CD4-positive, CD25-positive, alpha-beta regulatory T cell (primary cell): ENCODE measurements at regions not wholly inside any gene's neighbourhood (a gene's known extent, or its start where the extent isn't known, plus 50 kb on each side); places are given as distances from the start of the nearest gene placed in this dataset.
"Not testable (repeated sequence)": the region's sequence is repeated elsewhere in the genome, so short reads cannot be mapped to it uniquely, and the experiment has no call there.

Experiments
- ATAC-seq, 2 donors: fragments of 150-1000 bp; cut with Tn5 transposase; one replicate each; pipeline ENCODE4 v1.10.0; 2021; ENCODE audit warnings: low read depth in 2 of 2, moderate number of reproducible peaks in 2 of 2, moderate library complexity in 1 of 2
- DNase-seq, 3 donors: peaks; one replicate each; pipeline versions ENCODE4 v3.0.0 to v3.0.0-alpha.2; 2012 to 2022; ENCODE audit warnings: mixed read lengths in 1 of 3
- H3K27ac ChIP-seq: one replicate; pipeline ENCODE4 v1.7.0; 2013; ENCODE audit warnings: mild to moderate bottlenecking, low read length; ENCODE audit not compliant: insufficient read depth, poor library complexity, severe bottlenecking
- H3K27me3 ChIP-seq: one replicate; pipeline ENCODE4 v1.7.0; 2013; ENCODE audit warnings: low read length; ENCODE audit not compliant: control insufficient read depth, insufficient read depth
- H3K36me3 ChIP-seq: one replicate; pipeline ENCODE4 v1.7.0; 2013; ENCODE audit warnings: mild to moderate bottlenecking, low read length, moderate library complexity; ENCODE audit not compliant: control insufficient read depth, insufficient read depth
- H3K4me1 ChIP-seq: 2 replicates; pipeline ENCODE4 v1.7.0; 2013; ENCODE audit warnings: mild to moderate bottlenecking, low read length; ENCODE audit not compliant: insufficient read depth, control insufficient read depth, poor library complexity, severe bottlenecking
- H3K4me3 ChIP-seq: one replicate; pipeline ENCODE4 v1.7.0; 2013; ENCODE audit warnings: low read depth, mild to moderate bottlenecking, low read length, moderate library complexity
- H3K9me3 ChIP-seq, 2 experiments: 1 replicate in 1 of 2; 2 replicates in 1 of 2; pipeline ENCODE4 v1.7.0; 2013; ENCODE audit warnings: low read length in 2 of 2, mild to moderate bottlenecking in 1 of 2, moderate library complexity in 1 of 2; ENCODE audit not compliant: control insufficient read depth in 2 of 2
- H3K27ac Mint-ChIP-seq, 3 donors: one replicate each; pipeline ENCODE4 v1.8.0; 2020 to 2022; ENCODE audit warnings: mild to moderate bottlenecking in 3 of 3, mixed read lengths in 3 of 3, moderate library complexity in 2 of 3
- H3K27me3 Mint-ChIP-seq: one replicate; pipeline ENCODE4 v1.8.0; 2022; ENCODE audit warnings: mild to moderate bottlenecking, mixed read lengths
- H3K36me3 Mint-ChIP-seq: one replicate; pipeline ENCODE4 v1.8.0; 2020; ENCODE audit warnings: mixed read lengths
- H3K4me1 Mint-ChIP-seq, 4 donors: one replicate each; pipeline ENCODE4 v1.8.0; 2020 to 2022; ENCODE audit warnings: mixed read lengths in 4 of 4, mild to moderate bottlenecking in 1 of 4
- H3K4me3 Mint-ChIP-seq, 4 donors: one replicate each; pipeline ENCODE4 v1.8.0; 2020 to 2022; ENCODE audit warnings: mild to moderate bottlenecking in 4 of 4, mixed read lengths in 4 of 4, moderate library complexity in 3 of 4
- H3K9me3 Mint-ChIP-seq, 7 donors: one replicate each; pipeline ENCODE4 v1.8.0; 2020 to 2022; ENCODE audit warnings: mixed read lengths in 7 of 7, mild to moderate bottlenecking in 3 of 7, moderate library complexity in 2 of 7

DNA sequence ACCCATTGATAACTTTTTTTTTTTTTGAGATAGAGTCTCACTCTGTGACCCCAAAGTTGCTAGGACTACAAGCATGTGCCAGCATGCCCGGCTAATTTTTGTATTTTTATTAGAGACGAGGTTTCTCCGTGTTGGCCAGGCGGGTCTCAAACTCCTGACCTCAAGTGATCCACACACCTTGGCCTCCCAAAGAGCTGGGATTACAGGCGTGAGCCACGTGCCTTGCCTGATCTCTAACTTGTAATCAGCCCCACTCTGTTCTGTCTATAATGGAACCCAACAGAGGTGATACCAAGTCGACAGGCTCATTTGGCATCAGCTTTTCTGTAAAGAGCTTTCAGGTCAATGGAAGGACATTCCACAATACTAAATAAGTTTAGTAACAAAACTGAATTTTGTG lies 99.4 kb downstream of the HFE start:
- H3K4me3 Mint-ChIP-seq, result peak overlapping the region in 1 of 4 donors; percentile 46
- no peak overlapping the region for H3K27ac Mint-ChIP-seq
- H3K27me3 Mint-ChIP-seq, result peaks cover 6% of the 10 kb centered on the region

DNA sequence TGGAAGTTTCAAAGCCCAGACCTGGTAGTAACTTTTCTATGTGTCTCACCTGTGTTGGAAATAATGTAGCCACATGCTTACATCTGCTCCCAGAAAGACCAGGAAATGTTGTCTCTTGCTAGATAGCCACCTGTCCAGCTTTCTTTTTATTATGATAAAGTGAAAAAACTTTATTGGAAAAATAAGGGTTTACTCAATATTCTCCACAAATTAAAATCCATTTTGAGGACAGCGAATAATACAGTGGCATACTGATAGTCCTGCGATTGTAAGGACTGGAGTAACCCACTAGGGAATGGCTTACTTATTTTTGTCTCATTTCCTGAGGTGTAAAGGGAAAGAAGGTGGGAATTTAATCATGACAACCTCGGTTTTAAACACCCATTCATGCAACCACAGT lies 100.1 kb downstream of the HFE start:
- Histone ChIP-seq H3K4me3 (no peak overlapping the region), H3K4me1 (peaks cover 33% of the 10 kb centered on the region), H3K9me3 (no peaks in the 10 kb centered on the region), H3K27me3 (no peaks in the 10 kb centered on the region), H3K36me3 (no peaks in the 10 kb centered on the region), H3K27ac (no peak overlapping the region)
- no peak for DNase-seq
- Mint-ChIP-seq H3K9me3 (no peaks in the 10 kb centered on the region), H3K4me1 (peaks cover 22 to 49% (median 32%) of the 10 kb centered on the region in 4 donors), H3K4me3 (no peak overlapping the region), H3K36me3 (no peaks in the 10 kb centered on the region), H3K27ac (no peak overlapping the region), H3K27me3 (peaks cover 6% of the 10 kb centered on the region)
- no peak for ATAC-seq

More for the DNA sequence above, 99.4 kb downstream of the HFE start:
- Histone ChIP-seq H3K27ac (no peak overlapping the region), H3K4me3 (no peak overlapping the region), H3K27me3 (no peaks in the 10 kb centered on the region), H3K9me3 (no peaks in the 10 kb centered on the region), H3K36me3 (no peaks in the 10 kb centered on the region), H3K4me1 (peaks cover 33% of the 10 kb centered on the region)
- peaks cover 22 to 49% (median 32%) of the 10 kb centered on the region in 4 donors for H3K4me1 Mint-ChIP-seq
- DNase-seq (no peak), ATAC-seq (no peak)
- no peaks in the 10 kb centered on the region for H3K36me3 Mint-ChIP-seq
- no peaks in the 10 kb centered on the region for H3K9me3 Mint-ChIP-seq

DNA sequence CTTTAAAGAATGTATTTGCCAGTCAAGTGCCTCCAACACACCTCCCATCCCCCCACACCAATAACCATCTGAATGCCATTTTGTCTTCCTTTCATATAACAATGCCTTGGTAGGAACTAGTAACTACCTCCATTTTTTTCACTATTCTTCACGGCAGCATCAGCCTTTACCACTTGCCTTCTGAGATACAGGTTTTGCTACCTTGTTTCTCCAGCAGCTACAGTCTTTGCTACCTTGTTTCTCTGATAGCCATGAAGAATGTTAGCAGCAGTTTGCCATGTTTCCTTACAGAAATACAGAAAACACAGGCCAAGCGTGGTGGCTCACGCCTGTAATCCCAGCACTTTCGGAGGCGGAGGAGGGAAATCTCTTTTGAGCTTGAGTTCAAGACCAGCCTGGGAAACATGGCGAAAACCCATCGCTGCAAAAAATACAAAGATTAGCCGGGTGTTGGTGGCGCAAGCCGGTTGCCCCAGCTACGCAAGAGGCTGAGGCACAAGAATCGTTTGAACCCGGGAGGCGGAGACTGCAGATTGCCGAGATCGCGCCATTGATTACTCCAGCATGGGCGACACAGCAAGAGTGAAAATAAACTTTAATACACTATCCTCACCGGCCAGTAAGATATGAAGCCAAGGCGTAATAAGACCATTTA lies 100.9 kb downstream of the HFE start:
- Histone ChIP-seq H3K4me3 (peak overlapping the region; percentile 90), H3K9me3 (no peaks in the 10 kb centered on the region), H3K27me3 (no peaks in the 10 kb centered on the region), H3K27ac (peak overlapping the region; percentile 90), H3K36me3 (no peaks in the 10 kb centered on the region), H3K4me1 (peaks cover 28% of the 10 kb centered on the region)
- peak overlapping the region; percentile 72 to 99 (median 98) for H3K27ac Mint-ChIP-seq
- ATAC-seq, result peak in 1 of 2 donors; percentile 7
- H3K9me3 Mint-ChIP-seq, result no peaks in the 10 kb centered on the region
- peak in 2 of 3 donors; percentile 22 to 86 for DNase-seq
- peaks cover 24 to 50% (median 33%) of the 10 kb centered on the region in 4 donors for H3K4me1 Mint-ChIP-seq
- H3K36me3 Mint-ChIP-seq, result no peaks in the 10 kb centered on the region
- H3K27me3 Mint-ChIP-seq, result peaks cover 6% of the 10 kb centered on the region
- H3K4me3 Mint-ChIP-seq, result peak overlapping the region; percentile 91 to 98 (median 96)

DNA sequence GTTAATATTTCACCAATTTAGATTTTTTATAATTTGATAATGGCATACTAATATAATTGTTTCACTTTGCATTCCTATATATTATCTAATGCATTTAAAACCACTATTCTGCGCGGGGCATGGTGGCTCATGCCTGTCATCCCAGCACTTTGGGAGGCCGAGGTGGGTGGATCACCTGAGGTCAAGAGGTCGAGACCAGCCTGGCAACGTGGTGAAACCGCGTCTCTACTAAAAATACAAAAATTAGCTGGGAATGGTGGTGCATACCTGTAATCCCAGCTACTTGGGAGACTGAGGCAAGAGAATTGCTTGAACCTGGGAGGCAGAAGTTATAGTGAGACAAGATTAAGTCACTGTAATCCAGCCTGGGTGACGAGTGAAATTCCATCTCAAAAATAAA lies 104.3 kb downstream of the HFE start:
- not testable (repeated sequence) for H3K9me3 ChIP-seq, H3K27me3 Mint-ChIP-seq, H3K27me3 ChIP-seq, H3K4me3 ChIP-seq, H3K27ac Mint-ChIP-seq, H3K36me3 ChIP-seq, H3K9me3 Mint-ChIP-seq, DNase-seq, H3K36me3 Mint-ChIP-seq, H3K4me3 Mint-ChIP-seq, H3K27ac ChIP-seq, ATAC-seq
- H3K4me1 Mint-ChIP-seq, result peaks cover 29 to 51% (median 36%) of the 10 kb centered on the region in 4 donors
- H3K4me1 ChIP-seq, result peaks cover 35% of the 10 kb centered on the region

DNA sequence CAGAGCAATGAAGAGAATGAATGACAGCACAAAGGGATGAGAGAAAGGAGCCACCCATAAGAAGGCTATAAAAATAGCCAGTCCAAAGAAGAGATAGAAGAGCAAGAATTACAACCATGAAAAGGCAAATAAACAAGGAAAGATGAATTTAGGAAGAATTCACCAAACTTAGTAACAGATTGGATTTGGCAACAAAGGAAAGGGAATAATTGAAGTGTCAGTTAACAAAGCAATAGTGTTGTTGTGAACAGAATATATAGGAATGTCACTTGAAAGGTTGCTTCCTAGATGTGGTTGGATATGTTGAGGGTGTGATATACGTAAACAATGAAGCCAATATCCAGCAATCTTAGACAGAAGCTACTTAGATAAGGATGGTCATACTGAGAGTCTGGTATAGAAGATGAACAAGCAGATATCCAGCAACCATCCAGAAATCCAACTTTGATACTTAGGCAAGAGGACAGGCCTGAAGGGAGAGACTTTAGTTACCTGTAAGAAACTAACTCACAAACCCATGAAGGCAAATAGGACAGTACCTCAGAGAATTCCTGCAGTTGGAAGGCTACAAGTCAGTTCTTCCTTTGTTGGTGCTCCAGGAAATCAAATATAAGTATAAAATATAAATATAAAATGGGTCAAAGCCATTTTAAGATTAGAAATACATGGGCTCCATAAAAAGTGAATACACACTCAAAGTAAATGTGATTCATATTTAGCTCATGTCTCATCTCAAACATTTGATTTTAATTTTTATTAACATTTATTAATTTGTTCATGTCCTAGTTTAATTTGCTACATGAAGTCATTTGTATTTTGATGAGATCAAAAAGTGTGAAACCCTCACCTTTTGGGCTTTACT lies 106.5 kb downstream of the HFE start:
- Histone ChIP-seq H3K36me3 (no peaks in the 10 kb centered on the region), H3K4me1 (peaks cover 28% of the 10 kb centered on the region), H3K27ac (peak overlapping the region; percentile 90), H3K27me3 (no peaks in the 10 kb centered on the region), H3K4me3 (peak overlapping the region; percentile 99), H3K9me3 (no peaks in the 10 kb centered on the region)
- ATAC-seq (no peak), DNase-seq (no peak)
- Mint-ChIP-seq H3K4me3 (peak overlapping the region in 3 of 4 donors; percentile 5 to 99 (median 87)), H3K9me3 (no peaks in the 10 kb centered on the region), H3K27ac (peak overlapping the region; percentile 68 to 99 (median 72)), H3K36me3 (no peaks in the 10 kb centered on the region), H3K4me1 (peaks cover 22 to 47% (median 29%) of the 10 kb centered on the region in 4 donors), H3K27me3 (peaks cover 5% of the 10 kb centered on the region)

DNA sequence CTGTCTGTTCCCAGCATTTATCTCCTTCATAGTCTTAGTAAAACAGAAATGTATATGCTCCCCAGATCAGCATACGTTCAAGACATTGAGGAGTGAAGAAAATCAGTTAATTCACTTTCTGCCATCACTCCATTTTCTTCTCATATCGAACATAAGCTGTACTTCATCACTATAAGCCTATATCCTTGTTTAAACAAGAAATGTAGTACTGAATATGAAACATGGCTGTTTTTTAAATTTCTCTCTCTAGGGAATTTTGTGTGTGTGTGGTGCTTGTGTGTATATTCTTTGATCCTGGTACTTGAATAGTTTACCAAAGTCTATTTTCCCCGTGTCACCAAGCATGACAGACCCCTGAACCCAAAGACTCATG lies 107.1 kb downstream of the HFE start:
- H3K4me1 ChIP-seq, result peaks cover 24% of the 10 kb centered on the region

DNA sequence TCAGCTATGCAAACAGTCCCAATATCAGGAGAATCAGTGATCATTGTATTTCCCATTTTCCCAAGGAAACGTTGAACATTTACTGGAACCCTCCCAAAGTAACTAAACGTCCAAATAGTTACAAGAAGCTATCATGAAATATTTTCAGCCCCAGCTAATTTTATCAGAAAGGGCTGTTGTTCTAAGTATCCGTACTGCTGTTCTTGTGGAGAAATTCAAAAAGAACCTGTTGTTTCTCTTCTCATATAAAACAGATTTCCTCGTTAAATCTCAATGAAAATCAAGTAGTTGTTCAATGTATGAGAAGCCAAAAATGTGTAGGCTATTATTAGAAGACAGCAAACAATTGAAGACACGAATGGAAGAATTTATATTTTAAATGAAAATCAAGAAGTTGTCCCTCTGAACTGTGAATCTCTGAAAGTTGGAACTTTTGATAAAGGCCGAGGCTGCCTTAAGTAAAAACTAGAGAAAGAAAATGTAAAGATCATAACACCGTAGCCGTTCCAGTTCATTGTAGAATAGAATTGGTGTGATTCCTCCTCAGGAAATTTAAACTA lies 107.7 kb downstream of the HFE start:
- peaks cover 20 to 43% (median 28%) of the 10 kb centered on the region in 4 donors for H3K4me1 Mint-ChIP-seq

More for the DNA sequence above, 107.1 kb downstream of the HFE start:
- peak overlapping the region; percentile 99 for H3K4me3 ChIP-seq
- H3K9me3 ChIP-seq, result no peaks in the 10 kb centered on the region
- H3K27ac Mint-ChIP-seq, result peak overlapping the region; percentile 94 to 99 (median 99)
- H3K4me3 Mint-ChIP-seq, result peak overlapping the region in 3 of 4 donors; percentile 39 to 99 (median 95)
- H3K36me3 ChIP-seq, result no peaks in the 10 kb centered on the region
- no peaks in the 10 kb centered on the region for H3K9me3 Mint-ChIP-seq
- no peaks in the 10 kb centered on the region for H3K27me3 Mint-ChIP-seq
- ATAC-seq (no peak), DNase-seq (no peak)
- no peaks in the 10 kb centered on the region for H3K27me3 ChIP-seq
- peak overlapping the region; percentile 90 for H3K27ac ChIP-seq
- H3K4me1 Mint-ChIP-seq, result peaks cover 18 to 43% (median 29%) of the 10 kb centered on the region in 4 donors
- no peaks in the 10 kb centered on the region for H3K36me3 Mint-ChIP-seq

More for the DNA sequence above, 107.7 kb downstream of the HFE start:
- H3K27me3 Mint-ChIP-seq, result no peaks in the 10 kb centered on the region
- DNase-seq (no peak), ATAC-seq (no peak)
- H3K9me3 Mint-ChIP-seq, result no peaks in the 10 kb centered on the region
- H3K36me3 Mint-ChIP-seq, result no peaks in the 10 kb centered on the region
- Histone ChIP-seq H3K4me3 (peak overlapping the region; percentile 99), H3K27me3 (no peaks in the 10 kb centered on the region), H3K9me3 (no peaks in the 10 kb centered on the region), H3K4me1 (peaks cover 27% of the 10 kb centered on the region), H3K36me3 (no peaks in the 10 kb centered on the region), H3K27ac (peak overlapping the region; percentile 90)
- H3K4me3 Mint-ChIP-seq, result peak overlapping the region; percentile 93 to 99 (median 97)
- peak overlapping the region; percentile 94 to 99 (median 99) for H3K27ac Mint-ChIP-seq
